DND-41 (cell line): ENCODE measurements at regions not wholly inside any gene's neighbourhood (a gene's known extent, or its start where the extent isn't known, plus 50 kb on each side); places are given as distances from the start of the nearest gene placed in this dataset.

Experiments used
- ATAC-seq: fragments of 200-7000 bp; cut with Tn5 transposase; 3 replicates; pipeline ENCODE4 v1.9.1; 2021; ENCODE audit warnings: low read depth; ENCODE audit not compliant: insufficient read depth
- DNase-seq: peaks from one replicate; pipeline ENCODE4 v3.0.0-alpha.2; 2020
- H2AFZ ChIP-seq: 2 replicates; pipeline ENCODE4 v1.6.0; 2012; ENCODE audit warnings: low read depth, low read length
- H3K27ac ChIP-seq: 2 replicates; pipeline ENCODE4 v1.5.1; 2012; ENCODE audit warnings: low read length, inconsistent platforms
- H3K27me3 ChIP-seq: fragments of 200-600 bp; sonication (generic); 2 replicates; pipeline ENCODE4 v1.6.0; 2012; ENCODE audit warnings: low read length, mild to moderate bottlenecking, inconsistent platforms; ENCODE audit not compliant: insufficient read depth, poor library complexity
- H3K36me3 ChIP-seq: 2 replicates; pipeline ENCODE4 v1.5.1; 2012; ENCODE audit warnings: low read length, inconsistent platforms; ENCODE audit not compliant: insufficient read depth
- H3K4me1 ChIP-seq: 2 replicates; pipeline ENCODE4 v1.5.1; 2012; ENCODE audit warnings: mild to moderate bottlenecking, low read length; ENCODE audit not compliant: insufficient read depth
- H3K4me2 ChIP-seq: 2 replicates; pipeline ENCODE4 v1.6.0; 2012; ENCODE audit warnings: mild to moderate bottlenecking, moderate library complexity, low read length, inconsistent platforms; ENCODE audit not compliant: insufficient read depth
- H3K4me3 ChIP-seq, 2 experiments: fragments of 200-600 bp in 1 of 2; shearing (Covaris generic) in 1 of 2; 2 replicates each; pipeline ENCODE4 v1.5.1; 2012 to 2016; ENCODE audit warnings: inconsistent platforms in 2 of 2, low read length in 2 of 2, mild to moderate bottlenecking in 2 of 2, low read depth in 1 of 2, moderate library complexity in 1 of 2
- H3K79me2 ChIP-seq: 2 replicates; pipeline ENCODE4 v1.6.0; 2012; ENCODE audit warnings: low read length, inconsistent platforms; ENCODE audit not compliant: insufficient read depth
- H3K9ac ChIP-seq: 2 replicates; pipeline ENCODE4 v1.6.0; 2012; ENCODE audit warnings: low read depth, mild to moderate bottlenecking, inconsistent platforms, low read length, moderate library complexity
- H3K9me3 ChIP-seq: 2 replicates; pipeline ENCODE4 v1.5.1; 2012; ENCODE audit warnings: low read length, moderate library complexity, mild to moderate bottlenecking, inconsistent platforms; ENCODE audit not compliant: insufficient read depth, severe bottlenecking
- H4K20me1 ChIP-seq: 2 replicates; pipeline ENCODE4 v1.6.0; 2012; ENCODE audit warnings: low read length; ENCODE audit not compliant: insufficient read depth
- EZH2 ChIP-seq: IDR thresholded peaks from 3 replicates; pipeline ENCODE4 v1.6.1; 2012; ENCODE audit warnings: borderline replicate concordance, low read depth, mild to moderate bottlenecking, moderate library complexity, low read length, inconsistent platforms; ENCODE audit not compliant: severe bottlenecking
- TF ChIP-seq, protein P1 (sequence below): IDR thresholded peaks from 2 replicates; pipeline ENCODE4 v1.5.1; 2012; ENCODE audit warnings: borderline replicate concordance, low read length, moderate library complexity, mild to moderate bottlenecking; ENCODE audit not compliant: poor library complexity, severe bottlenecking; ENCODE audit errors: extremely low read depth

GRCh38 chr10:8481718-8482504 is 427.4 kb downstream of the GATA3 start:
- Histone ChIP-seq H3K4me3 (no peak overlapping the region), H3K27ac (no peak overlapping the region), H3K79me2 (no peaks in the 10 kb centered on the region), H3K4me1 (no peaks in the 10 kb centered on the region), H4K20me1 (no peaks in the 10 kb centered on the region), H3K36me3 (no peaks in the 10 kb centered on the region), H3K9me3 (peaks cover 7% of the 10 kb centered on the region), H3K9ac (no peak overlapping the region), H3K27me3 (no peaks in the 10 kb centered on the region), H2AFZ (no peak overlapping the region), H3K4me2 (no peak overlapping the region)
- TF ChIP-seq, protein P1, sequence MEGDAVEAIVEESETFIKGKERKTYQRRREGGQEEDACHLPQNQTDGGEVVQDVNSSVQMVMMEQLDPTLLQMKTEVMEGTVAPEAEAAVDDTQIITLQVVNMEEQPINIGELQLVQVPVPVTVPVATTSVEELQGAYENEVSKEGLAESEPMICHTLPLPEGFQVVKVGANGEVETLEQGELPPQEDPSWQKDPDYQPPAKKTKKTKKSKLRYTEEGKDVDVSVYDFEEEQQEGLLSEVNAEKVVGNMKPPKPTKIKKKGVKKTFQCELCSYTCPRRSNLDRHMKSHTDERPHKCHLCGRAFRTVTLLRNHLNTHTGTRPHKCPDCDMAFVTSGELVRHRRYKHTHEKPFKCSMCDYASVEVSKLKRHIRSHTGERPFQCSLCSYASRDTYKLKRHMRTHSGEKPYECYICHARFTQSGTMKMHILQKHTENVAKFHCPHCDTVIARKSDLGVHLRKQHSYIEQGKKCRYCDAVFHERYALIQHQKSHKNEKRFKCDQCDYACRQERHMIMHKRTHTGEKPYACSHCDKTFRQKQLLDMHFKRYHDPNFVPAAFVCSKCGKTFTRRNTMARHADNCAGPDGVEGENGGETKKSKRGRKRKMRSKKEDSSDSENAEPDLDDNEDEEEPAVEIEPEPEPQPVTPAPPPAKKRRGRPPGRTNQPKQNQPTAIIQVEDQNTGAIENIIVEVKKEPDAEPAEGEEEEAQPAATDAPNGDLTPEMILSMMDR, result no peak
- no peak for TF ChIP-seq EZH2
- no peak for ATAC-seq
- DNase-seq, result no peak

DNA sequence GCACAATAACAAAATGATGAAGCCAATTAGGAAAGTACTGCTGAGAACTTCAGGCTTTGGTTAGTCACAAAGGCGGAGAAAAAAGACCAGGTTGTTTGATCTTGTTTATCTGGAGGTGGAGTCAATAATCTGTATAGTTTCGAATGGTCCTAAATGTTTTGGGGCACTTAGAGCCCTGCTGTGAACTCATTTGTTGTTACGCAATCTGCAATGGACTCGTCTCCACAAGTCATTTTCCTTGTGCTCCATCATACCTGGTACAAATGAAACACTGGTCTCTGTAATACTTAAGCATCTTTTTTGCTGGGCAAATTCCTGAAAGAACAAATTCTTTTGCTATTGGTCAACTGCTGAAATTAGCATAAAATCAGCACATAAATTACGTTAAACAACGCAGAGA is 430.5 kb downstream of the GATA3 start:
- no peaks in the 10 kb centered on the region for H3K27me3 ChIP-seq

GRCh38 chr10:8487346-8487745 is 432.9 kb downstream of the GATA3 start:
- no peaks in the 10 kb centered on the region for H3K36me3 ChIP-seq
- H3K4me2 ChIP-seq, result no peak overlapping the region
- no peak overlapping the region for H3K9ac ChIP-seq
- no peaks in the 10 kb centered on the region for H3K9me3 ChIP-seq
- H4K20me1 ChIP-seq, result no peaks in the 10 kb centered on the region
- H3K27me3 ChIP-seq, result no peaks in the 10 kb centered on the region
- no peak overlapping the region for H3K4me3 ChIP-seq
- no peaks in the 10 kb centered on the region for H3K79me2 ChIP-seq
- ATAC-seq, result no peak
- H2AFZ ChIP-seq, result no peak overlapping the region
- DNase-seq, result no peak
- TF ChIP-seq, protein P1, result no peak
- no peak for TF ChIP-seq EZH2
- H3K27ac ChIP-seq, result no peak overlapping the region
- H3K4me1 ChIP-seq, result no peaks in the 10 kb centered on the region

More for the DNA sequence above, 430.5 kb downstream of the GATA3 start:
- Histone ChIP-seq H4K20me1 (no peaks in the 10 kb centered on the region), H3K4me2 (no peak overlapping the region), H3K79me2 (no peaks in the 10 kb centered on the region), H3K4me1 (no peaks in the 10 kb centered on the region), H3K27ac (no peak overlapping the region), H3K36me3 (no peaks in the 10 kb centered on the region), H3K4me3 (no peak overlapping the region), H2AFZ (no peak overlapping the region), H3K9me3 (no peaks in the 10 kb centered on the region), H3K9ac (no peak overlapping the region)
- TF ChIP-seq EZH2, result no peak
- TF ChIP-seq, protein P1, result no peak
- DNase-seq, result no peak
- no peak for ATAC-seq
